Activated T-cell treated with anti-CD3 and anti-CD28 coated beads for 48 hours (primary cell): ENCODE measurements at regions not wholly inside any gene's neighbourhood (a gene's known extent, or its start where the extent isn't known, plus 50 kb on each side); places are given as distances from the start of the nearest gene placed in this dataset.
"Not testable (repeated sequence)": the region's sequence is repeated elsewhere in the genome, so short reads cannot be mapped to it uniquely, and the experiment has no call there.

Experiments
- DNase-seq: peaks from one replicate; pipeline ENCODE4 v3.0.0-alpha.2; 2020; ENCODE audit warnings: low read depth

DNA sequence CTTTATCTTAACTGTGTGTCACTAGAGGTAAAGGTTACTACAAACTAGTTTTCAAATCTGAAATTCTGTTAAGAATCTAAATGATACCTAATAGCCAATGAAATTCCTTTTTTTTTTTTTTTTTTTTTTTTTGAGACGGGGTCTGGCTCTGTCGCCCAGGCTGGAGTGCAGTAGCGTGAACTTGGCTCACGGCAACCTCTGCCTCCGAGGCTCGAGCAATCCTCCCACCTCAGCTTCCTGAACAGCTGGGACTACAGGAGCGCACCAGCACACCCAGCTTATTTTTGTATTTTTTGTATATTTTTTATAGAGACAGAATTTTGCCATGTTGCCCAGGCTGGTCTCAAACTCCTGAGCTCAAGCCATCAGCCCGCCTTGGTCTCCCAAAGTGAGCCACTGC is 160.3 kb upstream of the NEBL start:
- DNase-seq = no peak

- DNase-seq = no peak
Measured at GRCh38 chr10:21056461-21056860, 159.3 kb upstream of the NEBL start.

DNA sequence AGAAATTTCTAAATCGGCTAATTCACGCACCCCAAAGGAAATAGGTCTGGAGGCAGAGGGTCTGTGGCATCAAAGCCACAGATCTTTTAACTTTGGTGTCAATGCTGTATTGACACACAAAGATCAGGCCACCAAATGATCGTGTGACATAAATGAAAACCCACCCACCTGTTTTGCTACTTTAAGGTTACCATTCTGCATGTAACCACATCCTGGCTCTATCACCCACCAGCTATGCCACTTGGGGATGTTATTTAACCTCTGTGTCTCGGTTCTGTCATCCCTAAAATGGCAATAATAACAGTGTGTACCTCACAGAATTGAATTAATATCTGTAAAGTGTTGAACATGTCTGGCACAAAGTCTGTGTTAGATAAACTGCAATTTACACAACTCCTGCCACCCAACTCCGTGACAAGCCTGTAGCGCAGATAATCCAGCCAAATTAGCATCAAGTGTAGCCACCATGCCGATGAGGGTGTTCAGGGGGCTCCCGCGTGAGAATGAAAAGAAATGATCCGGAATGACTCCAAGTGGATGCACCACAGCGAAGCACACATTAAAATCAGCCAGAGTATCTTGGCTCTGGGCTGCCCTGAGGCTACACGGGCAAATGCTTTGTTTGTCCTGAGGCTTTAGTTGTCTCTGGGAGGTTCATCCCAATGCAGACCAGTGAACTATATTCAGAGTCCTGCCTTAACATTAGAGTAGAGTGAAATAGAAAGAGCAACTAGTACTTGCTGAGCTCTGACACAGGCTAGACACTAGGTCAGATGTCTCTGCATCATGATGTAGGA is 158.4 kb upstream of the NEBL start:
- no peak for DNase-seq

- no peak for DNase-seq
Measured at GRCh38 chr10:21053953-21054690, 157.0 kb upstream of the NEBL start.

DNA sequence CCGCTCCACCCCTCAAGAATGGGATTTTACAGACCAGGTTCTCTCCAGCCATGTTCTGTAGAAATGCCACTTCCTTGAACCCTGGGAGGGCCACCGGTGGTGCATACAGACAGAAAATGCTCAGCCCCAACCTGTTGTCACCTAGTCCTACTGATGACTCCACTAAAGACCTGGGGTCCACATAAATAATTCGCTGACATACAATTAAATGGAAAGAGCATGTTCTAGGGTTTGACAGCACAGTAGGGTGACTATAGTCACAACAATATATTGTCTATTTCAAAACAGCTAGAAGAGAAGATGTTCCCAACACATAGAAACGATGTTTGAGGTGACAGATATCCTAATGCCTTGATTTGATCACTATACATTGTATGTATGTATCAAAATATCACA is 155.6 kb upstream of the NEBL start:
- no peak for DNase-seq

- DNase-seq = no peak
Measured at GRCh38 chr10:21052072-21052708, 155.1 kb upstream of the NEBL start.

- DNase-seq = no peak
Measured at GRCh38 chr10:21049482-21049881, 152.4 kb upstream of the NEBL start.

- DNase-seq = no peak
Measured at GRCh38 chr10:21048068-21048467, 151.0 kb upstream of the NEBL start.

GRCh38 chr10:21047511-21047910 is 150.4 kb upstream of the NEBL start:
- DNase-seq = no peak

DNA sequence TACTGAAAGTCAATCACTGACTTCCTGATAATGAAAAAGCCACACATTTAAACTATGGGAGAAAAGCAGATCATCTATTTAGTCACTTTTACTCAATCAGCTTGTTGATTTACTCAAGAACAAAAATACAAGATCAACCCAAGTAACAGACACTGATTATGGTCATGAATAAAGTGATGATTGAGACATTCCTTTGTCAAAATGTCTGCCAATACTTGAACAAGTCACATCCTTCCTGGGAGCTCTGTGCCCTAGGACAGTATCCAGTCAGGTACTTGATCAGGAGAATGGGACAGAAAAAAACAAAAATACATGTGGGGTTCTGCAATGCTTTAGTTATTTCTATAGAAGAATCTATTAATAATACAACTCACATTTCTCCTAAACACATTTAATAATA is 150.0 kb upstream of the NEBL start:
- DNase-seq = no peak

- no peak for DNase-seq
Measured at GRCh38 chr10:21043044-21043443, 145.9 kb upstream of the NEBL start.

- no peak for DNase-seq
Measured at GRCh38 chr10:21042536-21042935, 145.4 kb upstream of the NEBL start.

GRCh38 chr10:21041763-21042458 is 144.8 kb upstream of the NEBL start:
- no peak for DNase-seq

- DNase-seq = no peak
Measured at GRCh38 chr10:21039721-21040120, 142.6 kb upstream of the NEBL start.

DNA sequence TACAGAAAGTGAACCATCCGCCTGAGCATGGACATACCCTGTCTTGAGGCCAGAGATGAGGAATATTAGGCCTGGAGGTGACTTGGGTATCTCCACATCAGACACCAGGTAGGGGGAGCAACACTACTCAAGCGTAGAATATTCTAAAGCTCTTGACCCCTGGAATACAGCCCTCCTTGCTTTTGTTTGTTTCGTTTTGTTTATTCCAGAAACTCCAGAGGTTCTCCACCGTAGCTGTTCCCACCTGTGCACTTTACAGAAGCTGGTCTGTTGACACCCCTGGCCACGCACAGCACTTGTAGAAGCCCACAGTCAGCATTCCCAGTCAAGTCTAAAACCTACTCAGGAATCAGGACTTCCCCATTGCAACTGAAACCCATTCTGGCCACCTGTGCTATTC is 139.6 kb upstream of the NEBL start:
- DNase-seq = no peak

DNA sequence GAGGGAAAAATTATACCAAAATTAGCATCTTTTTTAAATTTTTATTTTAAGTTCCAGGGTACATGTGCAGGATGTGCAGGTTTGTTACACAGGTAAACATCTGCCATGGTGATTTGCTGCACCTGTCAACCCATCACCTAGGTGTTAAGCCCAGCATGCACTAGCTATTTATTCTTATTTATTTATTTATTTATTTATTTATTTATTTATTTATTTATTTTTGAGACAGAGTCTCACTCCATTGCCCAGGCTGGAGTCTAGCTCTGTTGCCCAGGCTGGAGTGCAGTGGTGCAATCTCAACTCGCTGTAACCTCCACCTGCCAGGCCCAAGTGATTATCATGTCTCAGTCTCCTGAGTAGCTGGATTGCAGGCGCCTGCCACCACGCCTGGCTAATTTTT is 137.7 kb upstream of the NEBL start:
- not testable (repeated sequence) for DNase-seq

GRCh38 chr10:21034241-21034640 is 137.1 kb upstream of the NEBL start:
- DNase-seq = no peak

GRCh38 chr10:21032587-21033319 is 135.6 kb upstream of the NEBL start:
- no peak for DNase-seq

DNA sequence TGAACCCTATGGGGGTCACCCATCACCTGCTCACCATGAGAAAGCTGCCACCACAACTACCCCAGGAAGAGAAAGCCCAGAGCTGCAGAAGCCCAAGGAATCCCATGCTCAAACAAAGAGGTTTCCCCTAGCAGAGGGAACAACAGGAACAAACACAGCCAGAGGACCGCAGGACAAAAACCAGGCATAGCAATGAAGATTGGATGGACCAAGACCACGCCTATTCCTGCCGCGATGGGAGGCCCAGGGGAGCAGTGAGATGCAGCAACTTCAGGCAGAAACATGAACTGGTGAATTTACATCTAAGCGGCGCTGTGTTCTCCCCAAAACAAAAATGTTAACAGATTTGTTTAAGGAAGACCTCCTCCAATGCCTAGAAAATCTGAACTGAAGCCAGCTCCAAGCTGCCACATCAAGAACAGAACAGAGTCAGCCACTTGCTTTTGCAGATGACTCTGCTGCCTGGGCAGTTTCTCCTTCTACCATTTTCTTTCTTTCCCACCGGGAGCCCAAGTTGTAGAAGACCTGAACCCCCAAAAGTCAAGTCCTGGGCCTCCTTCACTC is 134.2 kb upstream of the NEBL start:
- no peak for DNase-seq

DNA sequence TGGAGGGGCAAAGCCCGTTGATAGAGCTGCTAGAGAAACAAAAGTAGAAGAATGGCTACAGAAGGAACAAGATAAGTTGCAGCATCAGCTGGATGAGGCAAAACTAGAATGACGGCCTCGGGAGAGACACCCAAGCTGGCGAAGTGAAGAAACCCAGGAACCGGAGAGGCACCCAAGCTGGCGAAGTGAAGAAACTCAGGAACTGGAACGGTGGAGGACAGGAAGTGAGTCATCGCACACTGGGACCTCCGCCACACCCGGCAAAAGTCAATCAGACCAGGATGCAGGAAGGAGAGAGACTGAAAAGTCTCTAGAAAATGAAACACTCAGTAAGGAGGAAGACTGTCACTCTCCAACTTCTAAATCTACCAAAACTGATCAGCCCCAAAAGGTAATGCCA is 133.0 kb upstream of the NEBL start:
- DNase-seq = no peak

DNA sequence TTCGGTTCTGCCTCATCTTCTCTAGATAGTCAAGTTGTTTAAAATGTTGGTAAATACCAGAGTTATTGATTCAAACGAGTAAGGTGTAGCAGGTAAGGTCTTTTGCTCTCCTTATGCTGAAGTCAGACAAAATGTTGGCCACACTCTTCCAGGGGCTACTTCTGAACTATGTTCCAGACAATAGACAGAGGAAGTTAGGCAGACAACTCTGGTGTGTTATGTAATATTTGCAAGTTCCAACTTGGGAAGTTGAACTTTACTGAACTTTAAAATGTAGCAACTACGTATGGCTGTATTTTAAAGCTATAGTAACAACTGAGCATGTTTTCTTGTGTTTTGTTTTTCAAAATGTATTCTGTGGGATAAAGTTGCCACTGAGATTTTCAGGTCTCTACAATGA is 125.7 kb upstream of the NEBL start:
- no peak for DNase-seq
